SK-N-SH (cell line): ENCODE measurements at regions not wholly inside any gene's neighbourhood (a gene's known extent, or its start where the extent isn't known, plus 50 kb on each side); places are given as distances from the start of the nearest gene placed in this dataset.
A peak's percentile ranks its signal among the peaks of the same experiment; 100 is the strongest.

ENCODE experiments used
- CTCF ChIA-PET: fragments of 300-600, 350-600 bp; formaldehyde crosslinking; extraction: SDS; loops from one replicate; lab custom pipeline; 2021; lab: Yijun Ruan, JAX
- POLR2A ChIA-PET: fragments of 350-600 bp; sonication (Branson Sonifier 250); formaldehyde crosslinking; extraction: SDS; loops from one replicate; lab custom pipeline; 2020; ENCODE audit warnings: antibody characterized with exemption, inconsistent platforms; lab: Yijun Ruan, JAX
- DNase-seq: peaks from one replicate; pipeline ENCODE4 v3.0.0; 2012
- H2AFZ ChIP-seq: fragments of 200-600 bp; sonication (generic); 2 replicates; pipeline ENCODE4 v1.8.1; 2016; ENCODE audit warnings: antibody characterized with exemption, mild to moderate bottlenecking, low read depth
- H3F3A ChIP-seq: fragments of 200-600 bp; sonication (generic); replicated peaks from 2 replicates; pipeline ENCODE3; 2016; ENCODE audit warnings: antibody characterized with exemption, mild to moderate bottlenecking; ENCODE audit not compliant: insufficient read depth
- H3K27ac ChIP-seq, 2 experiments: fragments of 200-500 bp in 1 of 2; fragments of 200-600 bp in 1 of 2; sonication (Bioruptor generic) in 1 of 2; sonication (generic), shearing (Covaris generic) in 1 of 2; 2 replicates each; pipeline versions ENCODE4 v1.5.1 to v1.6.1; 2014 to 2016; ENCODE audit warnings: low read depth in 2 of 2, inconsistent platforms in 1 of 2, low read length in 1 of 2, mild to moderate bottlenecking in 1 of 2, mixed read lengths in 1 of 2
- H3K27me3 ChIP-seq: fragments of 200-600 bp; sonication (generic), shearing (Covaris generic); 2 replicates; pipeline ENCODE4 v1.6.1; 2016; ENCODE audit warnings: mixed run types; ENCODE audit not compliant: insufficient read depth
- H3K36me3 ChIP-seq, 2 experiments: fragments of 200-500 bp in 1 of 2; fragments of 200-600 bp in 1 of 2; sonication (Bioruptor generic) in 1 of 2; sonication (generic) in 1 of 2; replicated peaks in 1 of 2; 2 replicates each; pipeline versions ENCODE3 to v1.5.1; 2014 to 2016; ENCODE audit warnings: low read length in 1 of 2, mild to moderate bottlenecking in 1 of 2; ENCODE audit not compliant: insufficient read depth in 2 of 2, control insufficient read depth in 1 of 2
- H3K4me1 ChIP-seq, 2 experiments: fragments of 200-500 bp in 1 of 2; fragments of 200-600 bp in 1 of 2; sonication (Bioruptor generic) in 1 of 2; sonication (generic), shearing (Covaris generic) in 1 of 2; 2 replicates each; pipeline versions ENCODE4 v1.5.1 to v1.6.1; 2014 to 2016; ENCODE audit warnings: low read depth in 1 of 2, low read length in 1 of 2, mixed run types in 1 of 2; ENCODE audit not compliant: insufficient read depth in 2 of 2, control insufficient read depth in 1 of 2
- H3K4me2 ChIP-seq: fragments of 200-600 bp; sonication (generic), shearing (Covaris generic); 2 replicates; pipeline ENCODE4 v1.6.1; 2017; ENCODE audit warnings: mixed run types
- H3K4me3 ChIP-seq, 2 experiments: fragments of 200-500 bp in 1 of 2; fragments of 200-600 bp in 1 of 2; sonication (Bioruptor generic) in 1 of 2; sonication (generic), shearing (Covaris generic) in 1 of 2; 2 replicates each; pipeline versions ENCODE4 v1.5.1 to v1.8.1; 2014 to 2016; ENCODE audit warnings: low read depth in 2 of 2, inconsistent platforms in 1 of 2, low read length in 1 of 2, mild to moderate bottlenecking in 1 of 2, mixed read lengths in 1 of 2, moderate library complexity in 1 of 2
- H3K79me2 ChIP-seq: fragments of 200-600 bp; sonication (generic); 2 replicates; pipeline ENCODE4 v1.8.1; 2017; ENCODE audit warnings: mild to moderate bottlenecking; ENCODE audit not compliant: insufficient read depth
- H3K9ac ChIP-seq: fragments of 200-600 bp; sonication (generic); 2 replicates; pipeline ENCODE4 v1.6.1; 2017; ENCODE audit warnings: mixed run types
- H3K9me2 ChIP-seq: fragments of 200-600 bp; sonication (generic); 2 replicates; pipeline ENCODE4 v1.6.1; 2017; ENCODE audit warnings: mixed run types
- H3K9me3 ChIP-seq: fragments of 200-600 bp; sonication (generic); 2 replicates; pipeline ENCODE4 v1.6.1; 2017; ENCODE audit warnings: mixed run types, mild to moderate bottlenecking, moderate library complexity
- H4K20me1 ChIP-seq: fragments of 200-600 bp; sonication (generic); 2 replicates; pipeline ENCODE4 v1.6.1; 2017; ENCODE audit warnings: mild to moderate bottlenecking, mixed run types; ENCODE audit not compliant: insufficient read depth
- FOSL2 ChIP-seq: IDR thresholded peaks from 2 replicates; pipeline ENCODE4 v1.4.0; 2012; ENCODE audit warnings: low read depth, mild to moderate bottlenecking, moderate library complexity, borderline replicate concordance
- IRF3 ChIP-seq: fragments of 150-350 bp; IDR thresholded peaks from 2 replicates; pipeline ENCODE4 v1.6.1; 2016; ENCODE audit warnings: mild to moderate bottlenecking, low read depth, low read length
- NRF1 ChIP-seq: IDR thresholded peaks from 2 replicates; pipeline ENCODE4 v1.6.1; 2012; ENCODE audit warnings: low read depth, mild to moderate bottlenecking, low read length
- PBX3 ChIP-seq: IDR thresholded peaks from 2 replicates; pipeline ENCODE4; 2012
- RAD21 ChIP-seq: IDR thresholded peaks from 2 replicates; pipeline ENCODE4 v1.6.1; 2012; ENCODE audit warnings: mild to moderate bottlenecking, low read length
- RFX5 ChIP-seq: IDR thresholded peaks from 2 replicates; pipeline ENCODE4 v1.6.1; 2012; ENCODE audit warnings: mild to moderate bottlenecking, improper control_type of control experiment, low read length
- RXRA ChIP-seq: IDR thresholded peaks from 2 replicates; pipeline ENCODE4 v1.4.0; 2012; ENCODE audit warnings: low read depth, mild to moderate bottlenecking, borderline replicate concordance
- SMC3 ChIP-seq: IDR thresholded peaks from 2 replicates; pipeline ENCODE4 v1.6.1; 2012; ENCODE audit warnings: low read depth, low read length, improper control_type of control experiment
- TCF12 ChIP-seq: IDR thresholded peaks from 2 replicates; pipeline ENCODE4 v1.4.0; 2012
- USF2 ChIP-seq: fragments of 150-350 bp; IDR thresholded peaks from 2 replicates; pipeline ENCODE4 v1.6.1; 2017; ENCODE audit warnings: antibody characterized with exemption, low read length, low read depth, borderline replicate concordance
- YY1 ChIP-seq: IDR thresholded peaks from 2 replicates; pipeline ENCODE4 v1.4.0; 2012; ENCODE audit warnings: low read depth, mild to moderate bottlenecking
- ZBTB33 ChIP-seq: IDR thresholded peaks from 2 replicates; pipeline ENCODE4 v1.4.0; 2012; ENCODE audit warnings: low read depth, borderline replicate concordance
- WGBS: methylation state at CpG from one replicate; pipeline ENCODE4 v1.1.6; 2017; ENCODE audit warnings: low lambda C conversion rate; 5-methylcytosine and 5-hydroxymethylcytosine counted together

GRCh38 chr9:20041697-20042081 lies 252.9 kb upstream of the SLC24A2 start:
- WGBS, result 67% methylated on average over 2 of the region's 5 CpGs
- Histone ChIP-seq H3F3A (no peaks in the 10 kb centered on the region), H3K4me2 (no peak overlapping the region), H3K36me3 (no peaks in the 10 kb centered on the region), H4K20me1 (no peaks in the 10 kb centered on the region), H3K4me3 (no peak overlapping the region), H3K9ac (no peak overlapping the region), H3K27me3 (no peaks in the 10 kb centered on the region), H3K9me3 (no peaks in the 10 kb centered on the region), H2AFZ (no peak overlapping the region), H3K27ac (no peak overlapping the region), H3K4me1 (peaks cover 0 to 12% of the 10 kb centered on the region in 2 experiments; a peak in 1 of 4 replicates), H3K9me2 (no peaks in the 10 kb centered on the region), H3K79me2 (no peaks in the 10 kb centered on the region)
- ChIA-PET CTCF (no interaction called here), POLR2A (no interaction called here)
- peak; percentile 36 for DNase-seq
- TF ChIP-seq SMC3, result no peak

GRCh38 chr9:20040991-20041696 lies 252.3 kb upstream of the SLC24A2 start:
- Histone ChIP-seq H3F3A (no peaks in the 10 kb centered on the region), H3K9me3 (no peaks in the 10 kb centered on the region), H3K36me3 (no peaks in the 10 kb centered on the region), H3K27ac (no peak overlapping the region), H3K4me1 (peaks cover 0 to 12% of the 10 kb centered on the region in 2 experiments; a peak in 1 of 4 replicates)
- POLR2A ChIA-PET, result no interaction called here
- TF ChIP-seq RFX5 (no peak), ZBTB33 (no peak), FOSL2 (no peak), NRF1 (no peak), YY1 (no peak), RAD21 (no peak), USF2 (no peak), RXRA (no peak), PBX3 (no peak), IRF3 (no peak), TCF12 (no peak)
- TF ChIP-seq, all 33 proteins: peak for 0
- Histone ChIP-seq H2AFZ (no peak overlapping the region), H4K20me1 (no peaks in the 10 kb centered on the region), H3K9me2 (no peaks in the 10 kb centered on the region), H3K4me3 (no peak overlapping the region), H3K9ac (no peak overlapping the region), H3K79me2 (no peaks in the 10 kb centered on the region), H3K27me3 (no peaks in the 10 kb centered on the region), H3K4me2 (no peak overlapping the region)
- DNase-seq, result peak; percentile 30
- WGBS, result 74% methylated on average over 14 of the region's 14 CpGs
- CTCF ChIA-PET, result interaction anchor here (0.8 to 1.1 kb wide), 2 partner anchors 10 to 23 kb away, joined by 3 read pairs; no protein-coding TSS in a partner anchor
